22Rv1 (cell line): ENCODE measurements at regions not wholly inside any gene's neighbourhood (a gene's known extent, or its start where the extent isn't known, plus 50 kb on each side); places are given as distances from the start of the nearest gene placed in this dataset.

ENCODE experiments used
- H3K27ac ChIP-seq: fragments of 450-650 bp; 2 replicates; pipeline ENCODE4 v1.5.1; 2017
- CTCF ChIP-seq: fragments of 450-650 bp; IDR thresholded peaks from 2 replicates; pipeline ENCODE4 v1.5.1; 2017; ENCODE audit warnings: mild to moderate bottlenecking
- ZFX ChIP-seq: fragments of 450-650 bp; IDR thresholded peaks from 2 replicates; pipeline ENCODE4 v1.6.1; 2017; ENCODE audit warnings: antibody characterized with exemption, borderline replicate concordance

DNA sequence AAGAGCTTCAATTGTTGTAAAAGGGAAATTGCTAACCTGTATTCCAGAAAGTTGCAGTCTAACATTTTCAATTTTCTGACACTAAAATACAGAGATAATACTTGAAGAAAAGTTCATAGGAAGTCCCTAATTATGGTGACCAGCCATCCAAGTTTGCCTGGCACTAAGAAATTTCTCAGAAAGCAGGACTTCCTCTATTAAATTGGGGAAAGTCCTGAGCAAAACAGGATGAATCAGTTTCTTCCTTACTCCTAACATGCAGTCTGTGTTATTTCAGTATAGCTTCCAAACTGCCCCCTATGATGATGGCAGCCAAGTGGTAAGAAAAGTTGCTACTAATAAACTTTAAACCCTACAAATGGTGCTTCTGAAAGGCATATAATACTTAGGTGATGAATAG lies 133.5 kb upstream of the SGO1 start:
- no peak overlapping the region for H3K27ac ChIP-seq
- TF ChIP-seq CTCF (no peak), ZFX (no peak)

- no peak overlapping the region for H3K27ac ChIP-seq
- TF ChIP-seq ZFX = no peak
- no peak for TF ChIP-seq CTCF
These were observed 131.6 kb upstream of the SGO1 start for GRCh38 chr3:20317616-20318015.

DNA sequence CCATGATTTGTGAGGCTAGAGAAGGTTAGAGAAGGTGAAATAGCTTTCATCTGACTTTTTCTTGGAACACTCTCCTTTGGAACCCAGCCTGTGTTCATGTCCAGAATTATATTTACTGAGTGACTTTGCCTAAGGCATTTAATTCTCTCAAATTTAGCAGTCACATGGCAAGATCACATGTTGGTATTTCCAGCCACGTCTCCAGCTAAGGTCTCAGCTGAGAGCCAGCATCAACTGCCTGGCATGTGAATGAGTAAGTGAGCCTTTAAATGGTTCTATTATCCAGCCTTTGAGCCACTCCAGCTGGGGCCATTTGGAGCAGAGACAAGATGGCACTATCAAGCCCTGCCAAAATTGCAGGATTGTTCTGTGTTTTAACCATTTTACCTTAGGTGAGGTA lies 130.2 kb upstream of the SGO1 start:
- no peak overlapping the region for H3K27ac ChIP-seq
- no peak for TF ChIP-seq CTCF
- no peak for TF ChIP-seq ZFX

- TF ChIP-seq ZFX (no peak), CTCF (no peak)
- H3K27ac ChIP-seq = no peak overlapping the region
These were observed 124.6 kb upstream of the SGO1 start for GRCh38 chr3:20310629-20311028.

DNA sequence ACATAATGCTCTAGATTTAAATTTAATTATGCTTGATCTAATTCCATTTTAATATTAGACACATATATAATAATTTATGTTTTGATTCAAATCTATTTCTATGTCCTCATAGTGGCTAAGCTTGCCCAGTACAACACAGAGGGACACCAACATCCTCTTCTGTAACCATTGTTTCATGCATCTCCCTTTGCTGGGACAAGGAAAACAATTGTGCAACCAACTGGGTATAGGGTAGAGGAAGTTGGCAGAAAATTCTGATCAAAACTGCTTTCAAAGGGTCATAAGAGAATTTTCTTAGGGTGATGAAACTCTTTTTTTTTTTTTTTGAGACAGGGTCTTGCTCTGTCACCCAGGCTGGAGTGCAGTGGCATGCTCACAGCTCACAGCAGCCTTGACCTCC lies 121.4 kb upstream of the SGO1 start:
- TF ChIP-seq ZFX (no peak), CTCF (no peak)
- H3K27ac ChIP-seq = no peak overlapping the region

DNA sequence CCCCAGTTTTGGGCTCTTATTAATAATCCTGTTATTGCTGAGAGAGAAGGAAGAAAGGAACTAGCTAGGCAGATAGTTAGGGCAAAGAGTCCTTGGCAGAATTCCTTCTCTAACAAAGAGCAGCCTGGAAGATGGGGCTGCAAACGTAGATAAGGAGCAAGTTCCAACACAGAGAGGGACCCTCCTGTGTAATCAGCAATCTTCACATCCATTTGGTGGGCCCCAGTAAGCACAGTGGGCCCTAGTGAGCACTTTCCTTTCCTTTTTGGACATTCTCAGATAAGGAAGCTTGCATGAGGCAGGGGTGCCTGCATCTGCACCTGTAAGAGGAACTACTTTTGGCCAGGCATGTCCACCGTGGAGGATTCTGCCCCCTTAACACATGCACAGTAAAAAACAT lies 119.6 kb upstream of the SGO1 start:
- TF ChIP-seq CTCF (no peak), ZFX (no peak)
- no peak overlapping the region for H3K27ac ChIP-seq

GRCh38 chr3:20302766-20303165 lies 116.8 kb upstream of the SGO1 start:
- H3K27ac ChIP-seq = no peak overlapping the region
- TF ChIP-seq ZFX (no peak), CTCF (no peak)
